Ovary (tissue), 7 donors: ENCODE measurements at regions not wholly inside any gene's neighbourhood (a gene's known extent, or its start where the extent isn't known, plus 50 kb on each side); places are given as distances from the start of the nearest gene placed in this dataset.

Experiments
- DNase-seq, 5 donors: peaks; one replicate each; pipeline ENCODE4 v3.0.0-alpha.2; 2019 to 2020
- H3K27ac ChIP-seq, 2 donors: fragments of 200-600 bp; one replicate each; pipeline versions ENCODE4 v1.5.1 to v1.8.0; 2019 to 2022
- H3K27me3 ChIP-seq: fragments of 200-600 bp; one replicate; pipeline ENCODE4 v1.8.0; 2022
- H3K36me3 ChIP-seq: fragments of 200-600 bp; sonication (generic); one replicate; pipeline ENCODE4 v1.5.1; 2019
- H3K4me1 ChIP-seq: one replicate; pipeline ENCODE4 v1.8.1; 2013; ENCODE audit warnings: mild to moderate bottlenecking, moderate library complexity; ENCODE audit not compliant: insufficient read depth
- H3K4me3 ChIP-seq: fragments of 200-600 bp; sonication (generic); one replicate; pipeline ENCODE4 v1.5.1; 2017
- H3K9me3 ChIP-seq, 2 donors: fragments of 200-600 bp in 1 of 2; sonication (generic) in 1 of 2; one replicate each; pipeline versions ENCODE4 v1.5.1 to v1.8.1; 2013 to 2019; ENCODE audit warnings: mild to moderate bottlenecking in 1 of 2, moderate library complexity in 1 of 2
- CTCF ChIP-seq, 3 donors: fragments of 450-650 bp in 2 of 3; fragments of 200-600 bp in 1 of 3; IDR thresholded peaks; one replicate each; pipeline versions ENCODE4 v1.5.1 to v1.8.0; 2016 to 2022; ENCODE audit warnings: antibody characterized with exemption in 3 of 3, mild to moderate bottlenecking in 1 of 3
- EP300 ChIP-seq: sonication (generic); formaldehyde crosslinking; IDR thresholded peaks from one replicate; pipeline ENCODE4 v1.6.1; 2017; ENCODE audit warnings: antibody characterized with exemption
- POLR2A ChIP-seq: fragments of 450-650 bp; IDR thresholded peaks from one replicate; pipeline ENCODE4 v1.6.1; 2017; ENCODE audit warnings: antibody characterized with exemption, mild to moderate bottlenecking, moderate library complexity
- WGBS, 3 donors: extraction: QIAGEN DNeasy Blood & Tissue Kit in 1 of 3; methylation state at CpG; one replicate each; pipeline versions ENCODE4 v1.1.5 to v1.1.7; 2013 to 2017; 5-methylcytosine and 5-hydroxymethylcytosine counted together
- intact Hi-C, 4 donors: fragments of 100-400 bp; cut with DNase I; formaldehyde crosslinking; loops; one replicate each; pipeline versions ENCODE4 v1.11.0 to v1.15.1; 2022 to 2023
- donor health status: DM: no; HTN: no; CAD: no; lungs with moderate emphysema.
- donor health status: DM: no; HTN: no; CAD: no.
- donor health status: Bipolar disorder and iron deficiency.
- donor health status: DM: no; HTN: no; CAD: no.
- donor health status: DM: yes; HTN: yes; CAD: no.

- 25 to 31% (median 30%) methylated on average over 1 of the region's 1 CpG for WGBS, 3 donors
- no peak for DNase-seq
These were observed 65.2 kb upstream of the TRABD2B start for GRCh38 chr1:48062353-48062752.

DNA sequence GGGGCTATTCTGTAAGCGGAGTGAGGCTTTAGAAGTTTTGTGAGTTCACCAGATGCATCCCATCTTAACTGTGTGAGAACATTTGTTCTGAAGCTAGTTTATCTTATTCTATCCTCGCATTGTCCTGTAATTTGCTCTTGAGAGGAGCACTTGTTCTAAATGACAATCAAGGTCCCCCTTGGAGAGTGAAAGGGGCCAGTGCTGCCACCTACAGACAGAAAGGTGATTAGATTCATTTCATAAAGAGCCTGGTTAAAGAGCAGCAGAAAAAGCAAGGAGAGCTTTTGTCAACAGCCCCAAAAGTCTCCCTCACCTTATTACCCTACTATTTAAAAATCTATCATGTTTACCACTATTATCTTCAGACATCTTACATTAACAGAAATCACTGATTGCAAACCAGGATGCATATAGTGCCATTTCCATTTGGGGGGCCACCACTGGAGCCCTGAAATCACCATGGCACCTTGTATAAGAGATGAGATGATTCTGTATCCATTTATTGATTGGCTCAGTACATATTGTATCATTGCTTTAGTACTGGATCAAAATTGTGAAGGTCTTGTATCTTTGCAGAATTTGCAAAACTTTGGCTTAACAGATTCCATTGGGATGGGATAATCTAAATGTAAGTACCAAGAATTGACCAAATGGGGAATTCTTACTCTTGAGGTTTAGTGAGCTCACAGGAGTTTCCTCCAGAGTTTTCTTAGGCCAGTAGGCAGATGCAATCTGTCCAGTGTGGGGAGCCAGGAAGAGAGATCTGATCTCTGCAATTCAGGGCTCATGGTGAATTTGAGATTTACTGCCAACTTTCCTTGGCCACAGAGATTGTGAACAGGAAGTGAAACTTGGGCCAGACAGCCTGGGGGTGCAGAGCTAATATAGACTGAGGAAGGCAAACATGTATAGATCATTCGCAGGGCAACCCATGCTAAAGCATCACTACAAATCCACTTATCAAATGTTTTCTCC lies 64.3 kb upstream of the TRABD2B start:
- 52 to 65% (median 62%) methylated on average over 3 of the region's 3 CpGs for WGBS, 3 donors
- DNase-seq = peak in 1 of 5 donors; percentile 25
- intact Hi-C loops = loop anchor here in 1 of 4 donors (10.0 kb wide), 1 partner anchor 327 kb away; no protein-coding TSS in a partner anchor

More at GRCh38 chr1:48062353-48062752, 65.2 kb upstream of the TRABD2B start:
- H3K36me3 ChIP-seq = no peaks in the 10 kb centered on the region
- no peaks in the 10 kb centered on the region for H3K9me3 ChIP-seq
- H3K4me1 ChIP-seq = no peaks in the 10 kb centered on the region
- intact Hi-C loops = loop anchor here in 1 of 4 donors (10.0 kb wide), 1 partner anchor 328 kb away; no protein-coding TSS in a partner anchor
- no peak for TF ChIP-seq POLR2A
- TF ChIP-seq EP300 = no peak
- no peak for TF ChIP-seq CTCF (IDR thresholded peaks at IDR 0.05)
- H3K4me3 ChIP-seq = no peak overlapping the region
- no peaks in the 10 kb centered on the region for H3K27me3 ChIP-seq
- H3K27ac ChIP-seq = no peak overlapping the region

DNA sequence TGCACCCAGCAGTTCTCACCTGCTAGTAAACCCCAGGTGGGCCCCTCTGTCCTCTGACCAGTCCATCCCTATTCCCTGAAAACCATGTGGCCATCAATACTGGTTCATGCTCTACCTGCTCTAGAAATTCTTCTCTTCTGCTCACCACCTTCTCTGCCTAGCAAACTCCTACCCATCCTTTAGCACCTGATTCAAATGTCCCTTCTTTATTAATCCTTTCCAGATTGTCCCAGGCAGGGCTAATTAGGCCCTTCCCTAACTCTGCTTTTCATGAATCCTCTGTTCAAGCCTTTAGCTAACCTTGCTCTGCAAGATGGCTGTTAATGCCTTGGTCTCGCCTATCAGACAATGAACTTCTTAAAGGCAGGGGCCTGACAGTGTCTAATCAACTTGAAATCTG lies 62.1 kb upstream of the TRABD2B start:
- H3K36me3 ChIP-seq = no peaks in the 10 kb centered on the region
- no peaks in the 10 kb centered on the region for H3K9me3 ChIP-seq
- intact Hi-C loops = no loop called here
- H3K4me3 ChIP-seq = no peak overlapping the region
- H3K4me1 ChIP-seq = no peaks in the 10 kb centered on the region
- H3K27ac ChIP-seq = no peak overlapping the region
- no peak for DNase-seq
- TF ChIP-seq EP300 = no peak
- no peak for TF ChIP-seq CTCF (IDR thresholded peaks at IDR 0.05)
- TF ChIP-seq POLR2A = no peak
- WGBS, 3 donors = 96 to 98% (median 98%) methylated on average over 1 of the region's 1 CpG
- no peaks in the 10 kb centered on the region for H3K27me3 ChIP-seq

More for the DNA sequence above, 64.3 kb upstream of the TRABD2B start:
- H3K4me1 ChIP-seq = no peaks in the 10 kb centered on the region
- no peak overlapping the region for H3K27ac ChIP-seq
- H3K36me3 ChIP-seq = no peaks in the 10 kb centered on the region
- TF ChIP-seq CTCF (IDR thresholded peaks at IDR 0.05) (peak in 1 of 3 donors; percentile 13), EP300 (no peak)
- H3K27me3 ChIP-seq = no peaks in the 10 kb centered on the region
- no peak overlapping the region for H3K4me3 ChIP-seq
- no peaks in the 10 kb centered on the region for H3K9me3 ChIP-seq

DNA sequence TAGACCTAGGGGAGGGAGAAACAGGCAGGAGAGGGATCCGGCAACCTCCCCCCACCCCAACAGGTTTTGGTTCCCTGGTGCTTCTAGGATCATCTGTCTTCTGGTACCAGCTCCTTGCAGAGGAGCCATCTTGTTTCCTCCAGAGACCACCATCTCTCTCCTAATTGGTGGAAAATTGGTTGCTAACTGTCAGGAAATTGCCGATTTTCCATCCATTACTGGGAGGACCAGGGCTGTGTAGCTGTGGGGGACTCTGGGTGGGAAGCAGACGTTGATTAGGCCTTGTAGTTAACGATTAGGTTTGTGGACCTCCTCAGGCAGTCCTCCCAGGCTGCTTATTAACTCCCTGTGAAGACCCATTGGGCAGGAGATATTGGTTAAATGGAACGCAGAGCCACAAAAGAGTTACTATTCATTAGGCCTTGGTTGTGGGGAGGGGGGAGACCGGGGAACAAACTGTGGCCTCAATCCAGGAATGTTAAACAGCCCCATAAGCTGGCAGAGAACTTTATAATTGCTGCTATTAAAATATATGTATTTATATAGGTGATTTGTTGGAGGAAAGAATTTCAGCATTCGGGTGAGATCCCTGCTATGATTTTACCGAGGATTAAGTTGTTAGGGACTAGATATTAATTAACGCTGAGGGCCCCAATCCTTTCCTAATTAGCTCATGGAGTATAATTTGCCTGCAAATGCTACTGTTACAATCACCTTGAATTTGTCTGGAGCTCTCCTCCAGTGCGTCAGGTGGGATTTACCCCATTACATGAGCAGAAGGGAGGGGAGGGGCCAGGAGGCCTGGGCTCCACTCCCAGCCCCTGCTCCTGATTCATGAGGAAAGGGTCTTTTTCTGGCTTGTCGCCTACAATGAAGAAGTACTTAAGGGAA lies 61.2 kb upstream of the TRABD2B start:
- WGBS, 3 donors = 75 to 80% (median 79%) methylated on average over 11 of the region's 11 CpGs
- intact Hi-C loops = no loop called here
- DNase-seq = no peak

More for the DNA sequence above, 61.2 kb upstream of the TRABD2B start:
- Histone ChIP-seq H3K4me1 (no peaks in the 10 kb centered on the region), H3K4me3 (no peak overlapping the region), H3K36me3 (no peaks in the 10 kb centered on the region), H3K27ac (no peak overlapping the region), H3K27me3 (no peaks in the 10 kb centered on the region), H3K9me3 (no peaks in the 10 kb centered on the region)
- TF ChIP-seq EP300 (no peak), POLR2A (no peak), CTCF (IDR thresholded peaks at IDR 0.05) (no peak)
